Prostate gland (tissue), 2 donors: ENCODE measurements at regions not wholly inside any gene's neighbourhood (a gene's known extent, or its start where the extent isn't known, plus 50 kb on each side); places are given as distances from the start of the nearest gene placed in this dataset.
"Not testable (repeated sequence)": the region's sequence is repeated elsewhere in the genome, so short reads cannot be mapped to it uniquely, and the experiment has no call there.

Source experiments
- DNase-seq: peaks from one replicate; pipeline ENCODE4 v3.0.0-alpha.2; 2019; ENCODE audit warnings: low spot score
- H3K27ac ChIP-seq, 2 donors: fragments of 200-600 bp; sonication (generic); 2 replicates each; pipeline ENCODE4 v1.5.1; 2017 to 2019
- H3K27me3 ChIP-seq: fragments of 200-600 bp; sonication (generic); replicated peaks from 2 replicates; pipeline ENCODE4 v1.5.1; 2019; ENCODE audit not compliant: insufficient read depth
- H3K36me3 ChIP-seq, 2 donors: fragments of 200-600 bp; sonication (generic); 1 replicate in 1 of 2; 2 replicates in 1 of 2; pipeline versions ENCODE4 v1.5.1 to v1.8.1; 2017 to 2019
- H3K4me1 ChIP-seq: fragments of 200-600 bp; sonication (generic); replicated peaks from 2 replicates; pipeline ENCODE4 v1.5.1; 2019
- H3K4me3 ChIP-seq, 2 donors: fragments of 200-600 bp; sonication (generic); 2 replicates each; pipeline ENCODE4 v1.5.1; 2017 to 2019
- H3K9me3 ChIP-seq: fragments of 200-600 bp; sonication (generic); 2 replicates; pipeline ENCODE4 v1.5.1; 2017
- CTCF ChIP-seq, 4 experiments: fragments of 200-600 bp in 2 of 4; fragments of 450-650 bp in 2 of 4; sonication (generic) in 2 of 4; IDR thresholded peaks; 1 replicate in 3 of 4; 2 replicates in 1 of 4; pipeline ENCODE4 v1.5.1; 2016 to 2019; ENCODE audit warnings: antibody characterized with exemption in 4 of 4, mild to moderate bottlenecking in 2 of 4, moderate library complexity in 2 of 4
- POLR2A ChIP-seq: fragments of 450-650 bp; IDR thresholded peaks from one replicate; pipeline ENCODE4 v1.6.1; 2016; ENCODE audit warnings: antibody characterized with exemption, mild to moderate bottlenecking
- POLR2AphosphoS5 ChIP-seq: sonication (generic); formaldehyde crosslinking; IDR thresholded peaks from one replicate; pipeline ENCODE4 v1.6.1; 2017; ENCODE audit warnings: antibody characterized with exemption
- WGBS: methylation state at CpG from one replicate; pipeline ENCODE4 v1.1.5; 2018; 5-methylcytosine and 5-hydroxymethylcytosine counted together
- intact Hi-C: fragments of 100-400 bp; cut with DNase I; formaldehyde crosslinking; loops from one replicate; pipeline ENCODE4 v1.14.2; 2022

DNA sequence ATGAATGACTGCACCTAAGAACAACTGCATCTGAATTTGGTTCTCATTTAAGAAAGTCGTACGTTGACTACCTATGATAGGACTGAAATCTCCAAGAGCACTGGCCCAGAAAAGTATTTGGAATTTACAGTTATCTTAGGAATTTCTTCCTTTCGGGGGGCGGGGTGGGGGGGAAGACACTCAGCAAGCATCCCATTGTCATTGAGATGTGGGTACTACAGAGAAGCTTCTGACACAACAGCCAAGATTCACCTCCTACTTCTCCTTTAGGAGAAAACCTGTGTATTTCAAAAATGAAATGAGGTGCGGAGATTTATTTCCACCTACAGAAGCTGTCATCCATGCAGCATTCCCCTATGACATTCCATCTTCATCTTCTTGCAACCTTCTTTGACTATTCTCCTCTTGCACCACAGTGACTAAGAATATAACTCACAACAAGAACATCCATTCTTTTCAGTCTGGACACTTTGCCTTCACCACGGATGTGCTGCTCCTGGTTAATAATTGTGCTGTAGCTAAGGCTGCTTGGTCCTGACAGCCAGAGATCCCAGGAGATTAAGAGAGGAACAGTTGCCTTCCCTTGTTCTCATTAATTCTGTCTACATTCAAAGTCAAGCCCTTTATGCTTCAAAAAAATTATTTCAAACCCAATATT, 98.4 kb upstream of the FRMD4A start:
- Histone ChIP-seq H3K9me3 (no peaks in the 10 kb centered on the region), H3K4me1 (no peaks in the 10 kb centered on the region), H3K27ac (no peak overlapping the region), H3K4me3 (no peak overlapping the region), H3K36me3 (no peaks in the 10 kb centered on the region), H3K27me3 (no peaks in the 10 kb centered on the region)
- 45% methylated on average over 6 of the region's 6 CpGs for WGBS
- no peak for DNase-seq
- TF ChIP-seq POLR2AphosphoS5 (no peak), CTCF (IDR thresholded peaks at IDR 0.05) (no peak), POLR2A (no peak)
- intact Hi-C loops: no loop called here

GRCh38 chr10:14425034-14425433, 94.3 kb upstream of the FRMD4A start:
- Histone ChIP-seq H3K27ac (no peak overlapping the region), H3K9me3 (no peaks in the 10 kb centered on the region), H3K36me3 (no peaks in the 10 kb centered on the region), H3K4me3 (no peak overlapping the region), H3K27me3 (no peaks in the 10 kb centered on the region), H3K4me1 (no peaks in the 10 kb centered on the region)
- WGBS: 90% methylated on average over 1 of the region's 1 CpG
- DNase-seq: no peak
- TF ChIP-seq POLR2AphosphoS5 (no peak), CTCF (IDR thresholded peaks at IDR 0.05) (no peak), POLR2A (no peak)
- intact Hi-C loops: no loop called here

DNA sequence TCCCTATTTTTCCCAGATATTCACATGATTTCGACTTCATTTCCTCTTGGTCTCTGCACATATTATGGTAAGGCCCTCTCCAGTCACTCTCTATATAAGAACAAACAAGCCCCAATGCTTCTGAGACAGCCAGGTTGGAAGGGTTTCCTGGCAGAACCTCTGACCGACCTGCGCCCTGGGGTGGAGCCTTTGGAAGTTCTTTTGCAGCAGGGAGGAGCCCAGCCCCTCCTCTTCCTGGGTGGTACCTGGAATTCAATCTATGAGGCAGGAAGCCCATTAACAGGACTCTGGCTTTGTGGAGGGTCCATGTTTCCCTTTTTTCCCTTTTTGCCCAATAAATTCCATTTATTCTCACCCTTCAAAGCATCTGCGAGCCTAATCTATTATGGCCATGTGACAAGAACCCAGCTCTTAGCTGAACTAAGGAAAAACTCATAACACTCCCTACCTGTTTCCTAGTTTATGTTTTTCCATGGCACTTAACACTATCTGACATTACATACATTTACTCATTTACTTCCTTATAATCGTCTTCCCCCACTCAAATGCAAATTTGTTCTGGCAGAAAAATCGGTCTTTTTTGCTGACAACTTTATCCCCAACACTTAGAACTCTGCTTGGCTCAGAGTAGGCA, 92.5 kb upstream of the FRMD4A start:
- Histone ChIP-seq H3K36me3 (no peaks in the 10 kb centered on the region), H3K4me1 (no peaks in the 10 kb centered on the region), H3K27me3 (no peaks in the 10 kb centered on the region), H3K27ac (no peak overlapping the region), H3K4me3 (no peak overlapping the region), H3K9me3 (no peaks in the 10 kb centered on the region)
- 59% methylated on average over 6 of the region's 6 CpGs for WGBS
- TF ChIP-seq CTCF (IDR thresholded peaks at IDR 0.05) (no peak), POLR2AphosphoS5 (no peak), POLR2A (no peak)
- no peak for DNase-seq
- intact Hi-C loops: no loop called here

DNA sequence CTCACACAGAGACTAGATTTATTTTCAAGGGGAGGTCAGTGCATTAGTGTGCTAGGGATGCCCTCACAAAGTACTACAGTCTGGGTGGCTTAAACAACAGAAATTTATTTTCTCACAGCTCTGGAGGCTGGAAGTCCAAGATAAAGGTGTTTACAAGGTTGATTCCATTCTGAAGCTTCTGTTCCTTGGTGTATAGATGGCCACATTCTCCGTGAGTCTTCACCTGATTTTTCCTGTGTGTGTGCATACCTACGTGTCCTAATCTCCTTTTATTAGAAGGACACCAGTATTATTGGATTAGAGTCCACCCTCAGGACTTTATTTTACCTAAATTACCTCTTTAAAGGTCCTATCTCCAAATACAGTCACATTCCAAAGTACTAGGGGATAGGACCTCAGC, 91.7 kb upstream of the FRMD4A start:
- intact Hi-C loops: no loop called here
- no peaks in the 10 kb centered on the region for H3K4me1 ChIP-seq
- 43% methylated on average over 2 of the region's 2 CpGs for WGBS
- no peaks in the 10 kb centered on the region for H3K9me3 ChIP-seq
- DNase-seq: no peak
- TF ChIP-seq POLR2AphosphoS5 (no peak), POLR2A (no peak), CTCF (IDR thresholded peaks at IDR 0.05) (no peak)
- H3K27ac ChIP-seq: no peak overlapping the region
- H3K4me3 ChIP-seq: no peak overlapping the region
- H3K36me3 ChIP-seq: no peaks in the 10 kb centered on the region
- H3K27me3 ChIP-seq: no peaks in the 10 kb centered on the region

GRCh38 chr10:14421941-14422340, 91.2 kb upstream of the FRMD4A start:
- Histone ChIP-seq H3K4me3 (no peak overlapping the region), H3K4me1 (no peaks in the 10 kb centered on the region), H3K27ac (no peak overlapping the region), H3K27me3 (no peaks in the 10 kb centered on the region), H3K9me3 (no peaks in the 10 kb centered on the region), H3K36me3 (no peaks in the 10 kb centered on the region)
- DNase-seq: no peak
- 85% methylated on average over 3 of the region's 3 CpGs for WGBS
- intact Hi-C loops: no loop called here
- no peak for TF ChIP-seq CTCF (IDR thresholded peaks at IDR 0.05)
- no peak for TF ChIP-seq POLR2AphosphoS5
- no peak for TF ChIP-seq POLR2A

DNA sequence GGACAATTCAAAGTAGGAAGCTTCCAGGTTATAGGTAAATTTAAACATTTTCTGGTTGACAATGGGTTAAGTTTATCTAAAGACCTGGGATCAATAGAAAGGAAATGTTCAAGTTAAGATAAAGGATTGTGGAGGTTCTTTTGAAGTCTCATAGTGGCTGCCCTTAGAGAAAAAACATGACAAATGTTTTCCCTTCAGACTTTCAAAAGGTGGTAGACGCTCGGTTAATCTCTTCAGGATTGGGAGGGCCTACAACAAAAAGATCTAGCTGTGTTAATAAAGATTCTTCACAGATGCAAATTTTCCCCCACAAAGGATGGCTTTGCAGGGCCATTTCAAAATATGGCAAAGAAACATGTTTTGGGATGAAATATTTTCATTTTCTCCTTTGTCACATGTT, 86.6 kb upstream of the FRMD4A start:
- intact Hi-C loops, H3K4me3 ChIP-seq, H3K4me1 ChIP-seq, H3K36me3 ChIP-seq, DNase-seq, H3K27me3 ChIP-seq, H3K9me3 ChIP-seq, H3K27ac ChIP-seq: not testable (repeated sequence)
- 96% methylated on average over 2 of the region's 2 CpGs for WGBS
